NOMO-1 (cell line): ENCODE measurements at regions not wholly inside any gene's neighbourhood (a gene's known extent, or its start where the extent isn't known, plus 50 kb on each side); places are given as distances from the start of the nearest gene placed in this dataset.
A peak's percentile ranks its signal among the peaks of the same experiment; 100 is the strongest.

ENCODE experiments used
- DNase-seq, 2 experiments: peaks; one replicate each; lab custom pipeline; 2025; ENCODE audit not compliant: unreplicated experiment in 2 of 2; lab: John Stamatoyannopoulos, UW

DNA sequence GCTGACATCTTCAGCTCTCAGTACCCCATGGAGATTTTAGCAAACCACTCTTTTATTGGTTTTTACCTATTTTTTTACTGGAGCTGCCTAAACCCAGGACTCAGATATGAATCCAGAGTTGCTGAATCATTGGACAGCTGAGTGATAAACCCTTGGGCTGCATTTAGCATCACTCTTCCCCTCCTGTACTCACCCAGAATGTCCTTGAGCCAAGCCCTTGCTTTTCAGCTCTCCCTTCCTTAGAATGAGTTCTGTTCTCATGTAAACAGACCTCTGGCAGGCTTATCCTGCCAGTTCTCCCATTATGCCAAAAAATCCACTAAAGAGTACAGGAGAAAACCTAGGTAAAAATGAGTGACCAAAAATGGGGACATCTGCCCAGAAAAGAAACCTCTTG lies 200.1 kb upstream of the POU2AF2 start:
- no peak for DNase-seq

DNA sequence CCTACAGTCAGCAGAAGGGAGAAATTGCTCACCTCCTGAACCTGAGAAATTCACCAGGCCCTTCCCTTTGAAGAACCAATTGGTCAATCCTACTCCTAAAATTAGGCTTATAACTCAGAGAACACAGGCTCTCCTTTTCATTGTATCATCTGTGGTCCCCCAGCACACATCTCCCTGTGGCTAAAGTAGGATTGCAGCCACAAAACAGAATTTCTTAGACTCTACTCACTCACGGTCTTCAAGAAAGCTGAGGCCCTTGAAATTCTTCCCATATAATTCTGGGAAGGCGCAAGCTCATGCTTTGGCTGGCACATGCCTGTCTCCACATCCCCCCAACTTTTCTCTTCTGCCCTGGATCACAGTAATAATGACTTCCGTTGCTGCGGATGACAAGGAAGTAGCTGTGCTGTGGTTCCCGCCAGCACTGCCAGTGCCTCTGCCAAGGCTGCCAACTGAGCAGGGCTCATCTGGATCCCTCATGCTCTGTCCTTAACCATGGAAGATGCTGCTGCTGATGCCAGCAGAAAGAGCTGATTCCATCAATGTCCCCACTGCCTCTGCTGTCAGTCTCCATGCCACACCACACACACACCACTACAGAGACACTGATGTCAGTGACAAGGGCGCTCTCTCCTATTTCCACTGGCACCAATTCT lies 200.6 kb upstream of the POU2AF2 start:
- no peak for DNase-seq

DNA sequence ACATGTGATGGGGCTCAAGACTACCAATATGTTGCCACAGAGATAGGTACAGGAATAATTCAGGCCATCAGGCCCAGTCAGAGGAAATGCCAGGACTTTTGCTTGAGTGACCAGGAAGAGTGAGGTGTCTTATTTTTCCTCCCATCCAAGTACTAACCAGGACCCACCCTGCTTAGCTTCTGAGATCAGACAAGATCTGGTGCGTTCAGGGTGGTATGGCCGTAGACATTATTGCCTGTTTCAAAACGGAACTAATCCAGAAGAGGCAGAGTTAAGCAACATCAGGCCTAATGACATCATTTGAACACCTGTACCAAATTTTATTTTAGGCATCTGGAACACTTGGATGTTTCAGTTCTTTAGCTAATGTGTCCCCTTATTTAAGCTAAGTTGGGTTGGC lies 205.5 kb upstream of the POU2AF2 start:
- no peak for DNase-seq

DNA sequence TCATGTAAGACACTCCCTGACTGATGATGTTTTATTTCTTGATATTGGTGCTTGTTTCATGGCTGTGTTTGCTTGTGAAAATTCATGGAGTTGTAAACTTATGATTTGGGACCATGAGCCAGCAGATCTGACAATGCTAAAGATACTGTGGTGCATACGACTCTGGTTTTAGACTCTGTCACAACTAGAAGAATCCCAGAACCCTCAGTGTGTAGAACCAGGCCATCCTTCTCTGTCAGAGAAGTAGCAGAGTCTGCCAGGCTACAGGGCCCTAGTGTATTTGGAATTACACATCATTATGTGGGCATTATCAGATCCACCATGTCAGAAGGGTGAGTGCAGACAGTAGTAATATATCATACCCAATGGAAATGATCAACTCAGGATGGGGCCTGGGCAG lies 209.8 kb upstream of the POU2AF2 start:
- no peak for DNase-seq

DNA sequence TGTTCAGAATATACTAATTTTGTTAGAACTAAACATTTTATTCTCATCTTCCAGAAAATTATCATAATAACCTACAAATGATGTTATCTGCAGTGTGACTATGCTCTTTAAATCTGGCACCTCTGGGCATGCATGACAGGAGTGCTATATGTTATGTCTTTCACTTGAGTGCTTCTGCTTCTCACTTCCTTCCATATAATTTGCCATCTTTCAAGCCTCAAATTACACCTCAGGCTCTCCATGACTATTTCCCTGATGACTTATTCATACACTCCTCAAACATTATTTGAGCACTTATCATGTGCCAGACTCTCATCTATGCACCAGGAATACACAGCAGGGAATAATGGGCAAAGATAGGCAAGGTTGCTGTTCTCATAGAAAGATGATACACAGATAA lies 219.3 kb upstream of the POU2AF2 start:
- DNase-seq = no peak

DNA sequence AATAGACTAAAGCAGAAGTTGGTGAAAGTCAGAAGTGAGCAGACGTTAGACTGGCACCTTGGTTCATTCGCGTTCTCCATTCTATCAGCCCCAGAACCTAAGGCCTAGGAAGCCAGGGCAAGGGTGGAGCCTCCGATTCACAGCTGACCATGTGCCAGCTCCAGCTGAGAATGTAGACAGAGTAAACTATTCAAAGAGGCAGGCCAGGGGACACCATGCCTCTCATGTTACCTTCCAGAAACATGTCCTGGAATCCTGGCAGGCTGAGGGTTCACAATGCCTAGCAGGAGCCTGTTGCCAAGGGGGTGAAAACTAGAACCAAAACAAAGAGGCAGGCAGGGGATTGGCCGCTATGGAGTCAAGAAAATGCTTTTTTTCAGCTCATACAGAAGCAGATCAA lies 224.4 kb upstream of the POU2AF2 start:
- DNase-seq = peak in 1 of 2 experiments; percentile 17

DNA sequence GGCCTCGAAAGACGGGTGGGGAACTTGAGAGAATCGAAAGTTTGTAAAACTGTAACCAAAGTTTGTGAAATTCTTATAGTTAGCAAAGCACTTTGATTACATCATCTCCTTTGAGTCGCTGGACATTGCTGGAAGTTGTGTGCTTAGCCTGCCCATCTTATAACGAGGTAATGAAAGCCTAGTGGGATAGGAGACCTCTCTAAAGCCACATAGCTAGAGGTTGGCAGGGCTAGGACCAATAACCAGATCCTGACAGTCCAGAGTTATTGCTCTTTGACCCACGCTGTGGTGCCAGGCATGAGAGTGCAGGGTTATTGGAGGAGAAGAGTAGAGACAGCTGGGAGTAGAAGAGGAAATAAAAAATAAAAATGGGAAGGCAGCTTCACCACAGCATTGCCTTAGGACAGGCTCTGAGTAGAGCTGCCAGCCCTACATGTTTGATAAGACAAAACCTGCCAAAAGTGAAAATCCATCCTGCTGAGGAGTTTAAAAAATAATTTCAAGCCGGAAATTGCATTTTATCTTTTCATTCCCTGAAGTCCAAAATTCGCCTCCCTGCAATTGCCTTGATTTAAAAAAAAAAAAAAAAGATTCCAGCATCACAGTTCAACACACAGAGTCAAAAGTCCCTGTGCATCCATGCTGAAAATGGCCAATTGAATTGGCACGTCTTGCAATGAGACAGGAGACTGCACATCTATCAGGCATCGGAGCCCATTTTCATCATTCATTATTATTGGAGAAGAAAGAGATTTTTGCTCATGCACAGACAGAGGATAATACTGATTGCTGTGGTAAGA lies 225.5 kb upstream of the POU2AF2 start:
- DNase-seq = peak; percentile 64 to 82

DNA sequence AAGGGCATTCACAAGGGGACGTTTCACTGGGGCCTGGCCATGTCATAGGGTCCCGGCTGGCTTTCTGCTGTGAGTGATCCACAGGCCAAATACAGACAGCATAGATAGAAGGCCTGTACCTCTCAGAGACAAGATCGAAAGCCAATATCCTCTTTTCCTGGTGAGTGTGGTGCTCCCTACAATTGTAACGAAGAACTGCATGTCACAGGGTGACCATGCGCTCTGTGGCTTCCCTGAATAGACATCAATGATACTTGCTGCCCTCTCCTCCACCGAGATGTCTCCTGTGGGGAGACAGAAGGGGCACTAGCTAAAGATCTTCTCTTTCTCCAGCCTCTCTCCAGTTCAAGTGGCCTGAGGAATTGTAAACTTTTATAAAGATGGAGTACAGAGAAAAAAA lies 226.1 kb upstream of the POU2AF2 start:
- peak; percentile 48 to 62 for DNase-seq

DNA sequence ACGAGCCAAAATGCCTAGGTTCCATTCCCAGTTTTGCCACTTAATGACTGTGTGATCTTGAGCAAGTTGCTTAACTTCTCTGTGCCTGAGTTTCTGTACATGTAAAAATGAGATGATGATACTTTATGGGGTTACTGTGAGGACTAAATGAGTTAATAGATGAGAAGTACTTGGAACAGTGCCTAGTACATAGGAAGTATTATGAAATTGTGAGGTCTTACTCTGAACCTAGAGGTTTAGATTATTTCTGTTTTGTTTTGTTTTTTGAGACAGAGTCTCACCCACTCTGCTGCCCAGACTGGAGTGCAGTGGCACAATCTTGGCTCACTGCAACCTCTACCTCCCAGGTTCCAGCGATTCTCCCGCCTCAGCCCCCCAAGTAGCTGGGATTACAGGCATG lies 227.0 kb upstream of the POU2AF2 start:
- peak in 1 of 2 experiments; percentile 20 for DNase-seq

DNA sequence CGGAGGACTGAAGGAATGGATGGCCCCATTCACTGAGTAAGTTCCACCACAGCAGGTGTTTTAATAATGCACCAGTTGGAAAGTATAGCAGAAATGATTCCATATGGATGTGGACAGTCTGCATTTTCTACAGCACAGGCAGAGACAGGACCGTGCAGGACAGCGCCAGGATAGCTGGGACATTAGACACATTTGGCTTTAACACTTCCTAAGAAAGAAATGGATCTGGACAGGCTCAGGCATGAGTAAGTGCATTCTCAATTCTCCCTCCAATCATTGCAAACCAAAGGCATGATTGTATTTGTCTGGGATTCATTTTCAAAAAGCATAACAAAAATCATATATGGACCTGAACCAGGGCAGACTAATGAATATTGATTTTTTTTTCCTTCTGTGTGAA lies 233.0 kb upstream of the POU2AF2 start:
- no peak for DNase-seq

DNA sequence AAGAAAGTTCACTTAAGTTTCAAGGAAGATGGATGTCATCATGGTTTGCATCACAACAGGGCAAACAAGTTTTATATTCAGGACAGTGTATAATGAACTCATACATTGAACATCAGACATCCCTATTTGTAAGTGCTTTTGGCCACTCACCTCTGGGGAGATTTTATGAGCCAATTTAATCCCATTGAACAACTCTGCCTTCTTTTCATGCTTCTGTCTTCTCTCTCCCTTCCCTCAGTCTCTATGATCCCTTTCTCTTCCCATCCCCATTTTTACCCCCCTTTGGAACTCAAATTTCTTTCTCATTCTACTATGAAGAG lies 234.3 kb upstream of the POU2AF2 start:
- DNase-seq = no peak

DNA sequence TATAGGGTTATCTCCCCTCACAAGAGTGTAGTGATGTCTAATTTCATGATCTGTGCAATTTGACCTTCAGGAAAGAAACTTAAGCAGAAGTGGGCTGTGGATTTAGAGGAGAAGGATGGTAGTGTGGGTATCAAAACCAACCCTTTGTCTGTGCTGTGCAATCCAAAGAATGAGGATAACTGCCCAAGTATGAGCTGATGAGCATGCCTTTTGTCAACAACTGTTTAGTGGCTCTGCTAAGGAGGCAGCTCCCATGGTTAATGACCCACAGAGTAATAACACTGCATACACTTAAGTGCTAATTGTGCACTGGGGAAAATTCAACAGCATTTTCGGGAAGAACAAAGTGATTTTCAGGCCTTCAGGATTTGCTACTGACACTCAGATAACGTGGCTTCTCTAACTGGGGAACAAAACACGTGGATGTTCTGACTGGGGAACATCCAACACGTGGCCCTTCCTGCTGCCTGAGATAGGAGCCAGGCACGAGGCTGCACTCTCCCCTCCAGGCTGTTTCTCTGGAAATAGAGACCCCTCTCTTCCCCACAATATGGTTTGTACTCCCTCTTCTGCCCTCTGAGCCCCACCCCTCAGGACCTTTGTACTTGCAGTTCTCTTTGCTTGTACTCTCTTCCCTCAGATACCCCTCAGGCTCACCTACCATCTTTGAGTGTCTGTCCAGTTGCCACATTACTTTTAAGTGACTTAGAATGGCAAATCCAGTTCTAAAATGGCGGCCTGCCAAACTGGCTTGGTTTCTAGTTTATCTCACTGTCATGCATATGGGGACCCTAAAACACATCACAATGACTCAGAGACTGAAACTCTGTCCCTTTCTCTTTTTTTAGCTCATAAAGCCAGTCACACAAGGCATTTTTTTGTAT lies 234.9 kb upstream of the POU2AF2 start:
- DNase-seq = no peak

DNA sequence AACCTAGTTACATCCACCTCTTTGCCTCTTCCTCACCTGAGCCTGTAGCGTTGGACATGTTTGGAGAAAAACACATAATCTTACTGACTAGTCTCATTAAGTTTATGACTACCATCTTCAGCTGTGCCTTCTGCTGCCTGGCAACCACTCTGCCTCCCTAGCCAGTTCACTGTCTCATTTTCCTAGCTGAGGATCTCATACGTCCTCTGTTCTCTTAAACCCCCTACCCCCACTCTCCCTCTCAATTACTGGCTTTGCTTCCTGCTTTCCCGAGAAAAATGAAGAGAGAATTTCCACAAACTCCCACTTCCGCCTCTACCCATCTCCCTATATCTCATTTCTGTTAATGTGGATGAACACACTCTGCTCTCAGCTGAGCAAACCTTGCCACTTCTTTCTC lies 239.3 kb upstream of the POU2AF2 start:
- no peak for DNase-seq

DNA sequence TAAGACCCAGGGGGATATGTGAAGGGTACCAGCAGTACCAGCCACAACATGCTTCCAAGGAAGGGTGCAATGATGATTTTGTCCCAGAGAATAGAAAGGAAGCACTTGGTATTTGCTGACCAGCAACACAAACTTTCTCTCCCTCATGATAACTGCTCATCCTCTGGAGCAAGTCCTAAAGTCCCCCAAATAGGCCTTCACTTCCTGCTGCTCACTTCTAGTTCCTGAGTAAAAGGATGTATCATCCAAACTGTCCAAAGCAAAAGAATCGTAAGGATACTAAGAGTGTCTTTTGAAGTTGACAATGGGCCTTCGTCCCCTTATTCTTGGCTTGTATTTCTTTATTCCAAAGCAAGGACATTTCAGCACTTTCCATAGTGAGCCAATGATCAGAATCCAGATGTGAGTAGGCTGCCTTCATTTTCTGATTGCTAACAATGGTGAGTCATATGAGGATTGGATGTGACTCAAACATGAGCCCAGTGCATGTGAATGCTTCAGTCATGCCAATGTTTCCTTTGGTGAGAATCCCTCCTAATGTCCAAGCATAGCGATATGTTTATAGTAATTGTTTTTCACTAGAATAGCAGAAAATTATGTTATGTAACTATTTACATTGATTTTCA lies 243.4 kb upstream of the POU2AF2 start:
- no peak for DNase-seq

DNA sequence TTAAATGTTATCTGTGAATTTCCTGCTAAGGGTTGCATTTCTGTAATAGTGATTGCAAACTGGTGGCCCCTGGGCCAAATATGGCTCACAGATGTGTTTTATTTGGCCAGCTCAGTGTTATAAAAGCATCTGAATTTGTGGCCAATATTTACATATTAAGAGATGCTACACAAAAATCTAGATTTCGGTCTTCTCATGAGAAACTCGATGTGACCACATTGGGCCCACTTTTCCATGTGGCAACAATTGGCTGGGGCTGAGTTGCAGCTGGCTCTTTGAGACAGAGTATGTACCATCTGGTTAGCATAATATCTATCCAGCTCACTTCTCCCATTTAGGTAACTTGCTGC lies 244.5 kb upstream of the POU2AF2 start:
- DNase-seq = no peak

DNA sequence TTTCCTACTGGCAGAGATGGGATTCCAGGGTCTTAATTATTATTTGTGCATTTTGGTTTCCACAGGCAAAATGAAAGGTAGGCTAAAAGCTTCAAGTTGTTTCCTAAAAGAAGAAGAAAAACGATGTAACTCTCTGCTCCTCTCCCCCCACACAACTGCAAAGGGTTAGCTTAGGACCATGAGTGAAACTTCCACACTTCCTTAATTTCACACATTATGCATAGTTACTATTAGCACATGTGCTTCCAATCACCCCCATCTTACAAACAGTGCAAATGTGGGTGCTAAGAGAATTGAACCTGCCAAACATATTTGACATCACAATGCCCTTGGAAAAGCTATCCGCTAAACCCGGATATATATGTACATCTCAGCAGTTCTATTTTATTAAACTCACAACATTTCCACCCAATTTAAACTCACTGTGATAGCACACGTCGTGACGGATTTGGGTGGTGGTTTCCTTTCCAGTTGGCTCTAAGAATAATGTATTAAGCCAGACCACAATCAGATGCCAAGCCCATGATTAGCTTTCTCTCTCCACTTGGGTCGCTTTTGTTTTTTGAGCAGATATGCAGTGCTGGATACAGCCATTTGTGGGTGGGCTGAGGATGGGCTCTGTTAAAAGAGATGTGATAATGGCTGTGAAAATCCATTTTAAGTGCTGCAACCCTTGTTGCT lies 245.0 kb upstream of the POU2AF2 start:
- peak in 1 of 2 experiments; percentile 6 for DNase-seq

DNA sequence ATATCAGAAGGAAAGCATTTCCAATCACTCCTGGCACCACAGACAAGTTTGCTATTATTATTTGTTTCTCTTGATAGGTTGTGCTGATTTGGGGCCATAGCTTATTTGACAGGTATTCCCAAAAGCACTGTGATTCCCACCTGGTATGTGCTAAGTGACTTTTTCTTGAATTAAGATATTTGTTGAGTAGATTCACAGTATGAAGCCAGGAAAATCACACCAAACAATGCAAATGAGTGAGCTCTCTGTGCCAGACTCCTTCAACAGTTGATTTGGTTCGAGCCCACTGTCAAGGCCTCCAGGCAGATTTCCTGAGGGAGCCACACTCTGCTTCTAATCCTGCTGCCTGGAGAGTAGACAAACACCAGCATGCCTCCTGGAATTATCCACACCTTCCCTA lies 253.0 kb upstream of the POU2AF2 start:
- DNase-seq = no peak

DNA sequence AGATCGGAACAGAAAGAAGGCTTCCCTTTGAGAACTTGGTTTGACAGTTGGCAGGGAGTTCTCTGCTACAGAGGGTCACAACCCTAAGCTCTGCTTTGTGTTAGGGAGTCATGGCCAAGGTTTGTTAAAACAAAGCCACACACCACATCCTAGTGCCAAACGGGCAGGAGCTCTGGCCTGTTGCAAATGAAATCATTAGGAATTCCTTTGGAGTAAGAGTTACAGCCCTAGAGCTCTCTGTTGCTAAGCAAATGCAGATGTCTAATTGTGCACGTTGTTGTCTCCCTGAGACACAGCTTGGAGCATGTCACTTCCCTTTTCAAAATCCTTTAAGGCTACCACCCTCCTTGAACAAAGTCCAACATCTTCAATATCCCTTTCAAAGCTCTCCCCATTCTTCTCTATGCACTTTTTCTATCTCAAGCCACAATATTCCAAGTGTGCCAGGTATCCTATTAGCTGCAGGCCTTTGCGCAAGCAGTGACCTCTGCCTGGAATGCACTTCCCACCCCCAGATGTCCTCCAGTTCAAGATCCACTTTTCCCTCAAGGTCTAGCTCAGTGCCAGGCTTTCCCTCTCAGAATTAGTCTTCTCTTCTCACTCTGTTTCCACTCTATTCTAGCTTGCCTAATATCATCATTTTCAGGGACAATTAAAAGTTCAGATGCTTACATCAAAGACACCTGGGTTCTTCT lies 253.7 kb upstream of the POU2AF2 start:
- DNase-seq = no peak

DNA sequence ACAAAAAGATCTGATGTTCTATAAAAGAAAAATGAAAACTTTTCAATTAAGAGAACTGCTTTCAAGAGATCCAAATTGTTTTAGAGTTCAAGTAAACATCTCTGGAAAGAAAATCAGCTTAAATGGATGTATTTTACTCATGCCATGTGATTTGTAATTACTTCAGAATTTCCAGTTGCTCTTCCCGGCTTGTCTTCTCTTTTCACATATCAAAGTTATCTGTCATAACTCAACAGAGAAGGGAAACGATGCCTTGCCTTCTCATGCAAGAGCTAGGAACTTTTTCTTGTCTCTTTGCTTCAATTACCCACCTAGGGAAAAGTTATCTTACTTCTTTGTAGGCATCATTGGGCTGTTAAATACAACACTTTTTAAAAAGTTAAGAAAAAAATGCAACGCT lies 255.2 kb upstream of the POU2AF2 start:
- DNase-seq = no peak
